ENCODE measurements at regions not wholly inside any gene's neighbourhood (a gene's known extent, or its start where the extent isn't known, plus 50 kb on each side); places are given as distances from the start of the nearest gene placed in this dataset.

GRCh38 chr1:214843281-214843680 lies 239.3 kb upstream of the KCNK2 start:
- no peak overlapping the region for H3K4me3 ChIP-seq (ENCODE audit: control insufficient read depth, low read depth, low read length)
- no peak for DNase-seq (ENCODE audit: low read depth)
- no peak for TF ChIP-seq CTCF (IDR thresholded peaks at IDR 0.05; ENCODE audit: control insufficient read depth, insufficient read depth, low read depth, low read length, missing control alignments)

- TF ChIP-seq CTCF (IDR thresholded peaks at IDR 0.05; ENCODE audit: control insufficient read depth, insufficient read depth, low read depth, low read length, missing control alignments) = no peak
- no peak for DNase-seq (ENCODE audit: low read depth)
- H3K4me3 ChIP-seq (ENCODE audit: control insufficient read depth, low read depth, low read length) = no peak overlapping the region
Observed at GRCh38 chr1:214844319-214844718, 238.2 kb upstream of the KCNK2 start.

GRCh38 chr1:214846276-214846675 lies 236.3 kb upstream of the KCNK2 start:
- no peak for TF ChIP-seq CTCF (IDR thresholded peaks at IDR 0.05; ENCODE audit: control insufficient read depth, insufficient read depth, low read depth, low read length, missing control alignments)
- no peak overlapping the region for H3K4me3 ChIP-seq (ENCODE audit: control insufficient read depth, low read depth, low read length)
- DNase-seq (ENCODE audit: low read depth) = no peak

- no peak overlapping the region for H3K4me3 ChIP-seq (ENCODE audit: control insufficient read depth, low read depth, low read length)
- no peak for TF ChIP-seq CTCF (IDR thresholded peaks at IDR 0.05; ENCODE audit: control insufficient read depth, insufficient read depth, low read depth, low read length, missing control alignments)
- DNase-seq (ENCODE audit: low read depth) = no peak
Observed at GRCh38 chr1:214847071-214847810, 235.3 kb upstream of the KCNK2 start.

GRCh38 chr1:214848101-214848500 lies 234.4 kb upstream of the KCNK2 start:
- H3K4me3 ChIP-seq (ENCODE audit: control insufficient read depth, low read depth, low read length) = no peak overlapping the region
- TF ChIP-seq CTCF (IDR thresholded peaks at IDR 0.05; ENCODE audit: control insufficient read depth, insufficient read depth, low read depth, low read length, missing control alignments) = no peak
- no peak for DNase-seq (ENCODE audit: low read depth)

- no peak for DNase-seq (ENCODE audit: low read depth)
- H3K4me3 ChIP-seq (ENCODE audit: control insufficient read depth, low read depth, low read length) = no peak overlapping the region
Observed at GRCh38 chr1:214850432-214851050, 232.0 kb upstream of the KCNK2 start.

More at GRCh38 chr1:214850432-214851050, 232.0 kb upstream of the KCNK2 start:
- no peak for TF ChIP-seq CTCF (IDR thresholded peaks at IDR 0.05; ENCODE audit: control insufficient read depth, insufficient read depth, low read depth, low read length, missing control alignments)
